PFSK-1 (cell line): ENCODE measurements at regions not wholly inside any gene's neighbourhood (a gene's known extent, or its start where the extent isn't known, plus 50 kb on each side); places are given as distances from the start of the nearest gene placed in this dataset.

ENCODE experiments used
- FOXP2 ChIP-seq: optimal IDR thresholded peaks from 2 replicates; pipeline ENCODE3; 2011; ENCODE audit warnings: borderline replicate concordance, control low read depth, inconsistent platforms; ENCODE audit not compliant: insufficient read depth; ENCODE audit errors: extremely low read length, extremely low read depth
- POLR2AphosphoS5 ChIP-seq: IDR thresholded peaks from 2 replicates; pipeline ENCODE4 v1.6.1; 2012; ENCODE audit warnings: low read depth, mild to moderate bottlenecking, control low read depth, low read length, moderate library complexity

- TF ChIP-seq POLR2AphosphoS5 = no peak
- TF ChIP-seq FOXP2 = no peak
These were observed 194.3 kb upstream of the VLDLR start for GRCh38 chr9:2427120-2427891.
